ENCODE measurements at regions not wholly inside any gene's neighbourhood (a gene's known extent, or its start where the extent isn't known, plus 50 kb on each side); places are given as distances from the start of the nearest gene placed in this dataset.
"Not testable (repeated sequence)": the region's sequence is repeated elsewhere in the genome, so short reads cannot be mapped to it uniquely, and the experiment has no call there.

DNA sequence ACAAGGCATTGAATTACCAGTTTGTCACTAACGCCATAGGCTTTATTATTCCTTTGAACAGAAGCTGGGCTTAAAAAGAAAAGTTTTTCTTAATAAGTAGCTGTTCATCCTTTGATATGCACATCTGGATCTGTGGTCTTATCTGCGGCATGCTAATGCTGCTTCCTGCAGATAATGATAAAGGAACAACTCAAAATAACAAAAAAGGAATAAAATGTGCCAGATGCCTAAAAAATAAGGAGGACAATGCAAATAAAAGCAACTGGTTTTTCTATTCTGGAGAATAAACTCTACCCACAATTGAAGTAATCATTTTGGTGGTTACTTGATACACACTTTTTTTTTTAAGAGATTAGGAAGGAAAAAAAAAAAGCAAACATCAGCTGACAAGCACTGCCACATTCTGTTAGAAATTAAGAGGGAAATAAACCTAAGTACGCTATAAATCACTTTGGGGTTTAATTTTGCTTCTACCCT is 156.8 kb upstream of the SALL4 start:
- DNase-seq (ENCODE audit: low read depth in 2 of 2) = no peak

GRCh38 chr20:51958099-51959065 is 156.1 kb upstream of the SALL4 start:
- DNase-seq (ENCODE audit: low read depth in 2 of 2) = no peak

- DNase-seq (ENCODE audit: low read depth in 2 of 2) = no peak
These were observed 153.4 kb upstream of the SALL4 start for GRCh38 chr20:51955756-51956155.

GRCh38 chr20:51953731-51954340 is 151.5 kb upstream of the SALL4 start:
- DNase-seq (ENCODE audit: low read depth in 2 of 2) = no peak

GRCh38 chr20:51950926-51951325 is 148.6 kb upstream of the SALL4 start:
- no peak for DNase-seq (ENCODE audit: low read depth in 2 of 2)

GRCh38 chr20:51946586-51946985 is 144.3 kb upstream of the SALL4 start:
- DNase-seq (ENCODE audit: low read depth in 2 of 2) = no peak

- no peak for DNase-seq (ENCODE audit: low read depth in 2 of 2)
These were observed 143.6 kb upstream of the SALL4 start for GRCh38 chr20:51945881-51946280.

GRCh38 chr20:51945177-51945576 is 142.9 kb upstream of the SALL4 start:
- no peak for DNase-seq (ENCODE audit: low read depth in 2 of 2)

GRCh38 chr20:51943761-51944160 is 141.4 kb upstream of the SALL4 start:
- no peak for DNase-seq (ENCODE audit: low read depth in 2 of 2)

DNA sequence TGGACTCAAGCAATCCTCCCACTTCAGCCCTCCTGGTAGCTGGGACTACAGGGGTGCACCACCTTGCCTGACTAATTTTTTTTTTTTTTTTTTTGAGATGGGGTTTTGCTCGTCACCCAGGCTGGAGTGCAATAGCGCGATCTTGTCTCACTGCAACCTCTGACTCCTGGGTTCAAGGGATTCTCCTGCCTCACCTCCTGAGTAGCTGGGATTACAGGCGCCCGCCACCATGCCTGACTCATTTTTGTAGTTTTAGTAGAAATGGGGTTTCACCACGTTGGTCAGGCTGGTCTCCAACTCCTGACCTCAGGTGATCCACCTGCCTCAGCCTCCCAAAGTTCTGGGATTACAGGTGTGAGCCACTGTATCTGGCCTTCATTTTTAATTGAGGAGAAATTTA is 141.0 kb upstream of the SALL4 start:
- DNase-seq (ENCODE audit: low read depth in 2 of 2) = not testable (repeated sequence)

DNA sequence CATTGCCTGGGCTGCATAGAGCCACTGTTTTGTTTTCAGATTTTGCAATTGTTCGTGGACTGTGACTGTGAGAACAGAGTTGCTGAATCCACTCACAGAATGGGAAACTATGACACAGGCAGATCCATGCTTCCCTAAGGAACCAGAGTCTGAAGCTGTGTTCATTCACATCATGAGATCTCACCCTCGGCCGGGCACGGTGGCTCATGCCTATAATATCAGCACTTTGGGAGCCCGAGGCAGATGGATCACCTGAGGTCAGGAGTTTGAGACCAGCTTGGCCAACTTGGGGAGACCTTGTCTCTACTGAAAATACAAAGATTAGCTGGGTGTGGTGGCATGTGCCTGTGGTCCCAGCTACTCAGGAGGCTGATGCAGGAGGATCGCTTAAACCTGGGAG is 139.2 kb upstream of the SALL4 start:
- DNase-seq (ENCODE audit: low read depth in 2 of 2) = no peak

GRCh38 chr20:51939259-51939585 is 136.9 kb upstream of the SALL4 start:
- no peak for DNase-seq (ENCODE audit: low read depth in 2 of 2)

DNA sequence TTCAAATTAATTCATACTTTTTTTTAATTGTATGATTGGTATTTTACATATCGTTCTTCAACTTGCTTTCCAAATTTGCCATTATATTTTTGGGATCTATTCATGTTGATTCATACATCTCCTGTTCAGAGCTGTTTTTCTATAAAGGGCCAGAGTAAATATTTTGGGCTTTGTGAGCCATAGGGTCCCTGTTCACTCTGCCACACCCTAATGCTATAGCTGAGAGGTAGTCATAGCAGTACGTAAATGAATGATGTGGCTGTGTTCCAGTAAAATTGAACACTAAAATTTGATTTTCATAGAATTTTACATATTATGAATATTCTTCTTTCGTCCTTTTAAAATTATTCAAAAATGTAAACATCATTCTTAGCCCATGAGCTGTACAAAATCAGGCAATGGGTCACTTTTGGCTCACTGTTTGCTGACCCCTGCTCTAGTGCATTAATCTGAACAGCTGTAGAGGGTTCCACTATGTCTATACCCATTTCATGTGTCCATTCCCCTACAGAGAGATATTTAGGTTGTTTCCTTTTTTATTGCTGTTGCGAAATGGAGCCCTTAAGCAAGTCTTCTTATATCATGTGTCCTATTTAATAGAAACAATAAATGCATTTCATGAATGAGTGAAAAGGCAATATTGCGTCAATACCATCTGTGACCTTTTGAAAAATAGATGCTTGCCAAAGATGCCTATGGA is 136.4 kb upstream of the SALL4 start:
- DNase-seq (ENCODE audit: low read depth in 2 of 2) = no peak

- no peak for DNase-seq (ENCODE audit: low read depth in 2 of 2)
These were observed 135.5 kb upstream of the SALL4 start for GRCh38 chr20:51937779-51938178.

DNA sequence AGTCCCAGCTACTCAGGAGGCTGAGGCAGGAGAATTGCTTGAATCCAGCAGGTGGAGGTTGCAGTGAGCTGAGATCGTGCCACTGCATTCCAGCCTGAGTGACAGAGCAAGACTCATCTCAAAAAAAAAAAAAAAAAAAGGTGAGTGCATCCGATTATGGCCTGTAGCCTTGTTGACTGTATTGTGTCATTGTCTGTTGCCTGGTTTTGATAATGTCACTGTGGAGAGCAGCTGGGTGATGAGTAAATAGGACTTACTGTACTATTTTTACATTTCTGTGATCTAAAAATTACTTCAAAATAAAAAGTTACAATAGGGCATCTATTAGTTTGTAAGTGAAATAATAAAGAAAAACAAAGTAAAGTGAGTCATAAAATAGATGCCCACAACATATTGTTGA is 134.1 kb upstream of the SALL4 start:
- DNase-seq (ENCODE audit: low read depth in 2 of 2) = no peak

- DNase-seq (ENCODE audit: low read depth in 2 of 2) = no peak
These were observed 132.7 kb upstream of the SALL4 start for GRCh38 chr20:51935003-51935358.

DNA sequence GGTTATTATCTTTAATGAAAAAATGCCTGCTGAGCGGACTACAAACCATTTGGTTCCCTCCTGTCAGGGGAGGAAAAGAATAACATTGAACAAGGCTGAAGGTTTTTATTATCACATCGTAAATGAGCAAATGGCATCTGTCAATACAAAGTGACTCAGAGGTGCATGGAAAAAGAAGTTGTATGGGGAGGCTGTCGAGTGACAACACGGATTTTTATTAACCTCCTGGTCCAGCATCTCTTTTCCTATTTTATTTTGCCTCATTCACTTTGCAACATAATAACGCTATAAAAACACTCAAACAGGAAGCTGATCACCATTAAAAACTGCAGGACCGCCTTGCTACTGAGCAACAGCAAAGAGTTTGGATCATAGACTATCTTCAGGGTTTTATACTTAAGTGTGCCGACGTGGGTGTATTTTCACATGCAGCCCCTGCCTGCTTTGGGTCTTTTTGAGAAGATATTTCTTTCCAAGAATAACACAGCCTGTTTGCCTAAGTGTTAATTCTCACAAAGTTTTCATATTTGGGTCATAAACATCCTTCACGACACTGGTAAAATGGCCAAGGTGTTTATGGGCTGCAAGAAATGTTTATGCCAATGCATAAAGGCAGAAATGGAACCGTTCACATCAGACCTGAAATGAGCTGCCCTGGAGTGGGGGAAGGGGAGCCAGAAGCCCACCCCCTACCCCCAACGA is 132.1 kb upstream of the SALL4 start:
- no peak for DNase-seq (ENCODE audit: low read depth in 2 of 2)

DNA sequence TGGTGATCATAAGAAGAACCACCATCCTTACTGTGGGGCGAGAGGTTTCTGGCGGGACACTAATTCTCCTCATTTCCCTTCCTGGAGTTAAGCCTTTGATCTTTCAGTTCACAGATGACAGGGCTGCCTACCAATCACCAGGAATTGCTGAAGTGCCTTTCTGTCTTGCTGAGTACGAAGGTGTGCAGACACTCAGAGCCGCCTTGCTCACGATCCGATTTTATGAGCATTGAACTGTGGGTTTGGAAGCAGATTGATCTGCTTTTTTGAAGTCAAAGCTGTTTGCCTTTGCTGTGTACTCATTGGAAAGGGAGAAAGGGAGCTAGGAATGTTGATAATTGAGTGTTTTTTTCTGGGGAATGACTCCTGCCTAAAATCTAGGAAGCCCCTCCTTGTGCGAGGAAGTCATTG is 129.1 kb upstream of the SALL4 start:
- no peak for DNase-seq (ENCODE audit: low read depth in 2 of 2)

GRCh38 chr20:51930775-51931174 is 128.5 kb upstream of the SALL4 start:
- DNase-seq (ENCODE audit: low read depth in 2 of 2) = no peak

DNA sequence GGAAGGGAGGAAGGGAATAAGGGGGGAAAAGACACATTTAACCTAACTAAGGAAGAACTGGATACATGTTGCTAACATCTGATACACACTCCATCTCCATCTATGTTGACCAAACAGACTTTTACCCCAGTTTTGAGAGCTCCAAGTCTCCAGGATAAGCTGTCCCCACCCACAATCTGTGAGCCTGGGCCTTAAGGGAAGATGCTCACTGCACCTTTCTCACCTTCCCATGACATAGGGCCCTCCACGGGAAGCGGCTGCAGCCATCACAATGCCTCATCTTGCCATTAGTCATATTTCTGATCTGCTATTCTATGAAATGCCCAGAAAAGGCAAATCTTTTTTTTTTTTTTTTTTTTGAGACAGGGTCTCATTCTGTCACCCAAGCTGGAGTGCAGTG is 126.6 kb upstream of the SALL4 start:
- no peak for DNase-seq (ENCODE audit: low read depth in 2 of 2)

DNA sequence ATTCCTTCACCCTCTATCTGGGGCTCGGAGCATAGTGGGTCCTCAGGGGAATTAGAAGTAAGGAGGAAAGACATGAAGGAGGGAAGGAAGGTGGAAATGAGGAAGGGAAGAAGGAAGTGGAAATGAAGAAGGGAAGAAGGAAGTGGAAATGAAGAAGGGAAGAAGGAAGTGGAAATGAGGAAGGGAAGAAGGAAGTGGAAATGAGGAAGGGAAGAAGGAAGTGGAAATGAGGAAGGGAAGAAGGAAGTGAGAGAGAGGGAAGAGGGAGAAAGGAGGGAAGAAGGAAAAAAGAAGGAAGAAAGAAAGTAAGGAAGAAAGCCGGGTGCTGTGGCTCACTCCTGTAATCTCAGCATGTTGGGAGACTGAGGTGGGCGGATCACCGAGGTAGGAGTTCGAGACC is 125.6 kb upstream of the SALL4 start:
- not testable (repeated sequence) for DNase-seq (ENCODE audit: low read depth in 2 of 2)

- no peak for DNase-seq (ENCODE audit: low read depth in 2 of 2)
These were observed 124.5 kb upstream of the SALL4 start for GRCh38 chr20:51926670-51927305.

All from stimulated activated CD8-positive, alpha-beta memory T cell treated with anti-CD3 and anti-CD28 coated beads, Interleukin-15, amount 100 ng/mL, for 48 hours (primary cell).